ACHN (cell line): ENCODE measurements at regions not wholly inside any gene's neighbourhood (a gene's known extent, or its start where the extent isn't known, plus 50 kb on each side); places are given as distances from the start of the nearest gene placed in this dataset.
"Not testable (repeated sequence)": the region's sequence is repeated elsewhere in the genome, so short reads cannot be mapped to it uniquely, and the experiment has no call there.

Experiments
- DNase-seq: peaks from one replicate; pipeline ENCODE4 v3.0.0-alpha.2; 2015
- in situ Hi-C: cut with HindIII; loops from 2 replicates; pipeline ENCODE4 v1.10.0; 2017; ENCODE audit warnings: low sequenced_read_pairs, low pct_ligation_motif_present, low pct_unique_long_range_greater_than_20kb

- in situ Hi-C loops = no loop called here
- DNase-seq = no peak
Measured at GRCh38 chr4:186810613-186811150, 87.0 kb upstream of the FAT1 start.

- in situ Hi-C loops = no loop called here
- no peak for DNase-seq
Measured at GRCh38 chr4:186812592-186812991, 88.9 kb upstream of the FAT1 start.

GRCh38 chr4:186813377-186814068 lies 89.9 kb upstream of the FAT1 start:
- no peak for DNase-seq
- in situ Hi-C loops = no loop called here

- in situ Hi-C loops = no loop called here
- no peak for DNase-seq
Measured at GRCh38 chr4:186814535-186815070, 90.9 kb upstream of the FAT1 start.

- in situ Hi-C loops = no loop called here
- DNase-seq = no peak
Measured at GRCh38 chr4:186819342-186820086, 95.9 kb upstream of the FAT1 start.

- DNase-seq = peak; percentile 45
- in situ Hi-C loops = no loop called here
Measured at GRCh38 chr4:186820391-186820891, 96.8 kb upstream of the FAT1 start.

- DNase-seq = no peak
- in situ Hi-C loops = no loop called here
Measured at GRCh38 chr4:186823989-186824388, 100.3 kb upstream of the FAT1 start.

GRCh38 chr4:186825069-186825468 lies 101.4 kb upstream of the FAT1 start:
- in situ Hi-C loops = no loop called here
- no peak for DNase-seq

- in situ Hi-C loops = no loop called here
- DNase-seq = no peak
Measured at GRCh38 chr4:186826006-186826405, 102.3 kb upstream of the FAT1 start.

GRCh38 chr4:186826846-186827533 lies 103.3 kb upstream of the FAT1 start:
- no peak for DNase-seq
- in situ Hi-C loops = no loop called here

- no peak for DNase-seq
- in situ Hi-C loops = no loop called here
Measured at GRCh38 chr4:186827534-186827897, 103.9 kb upstream of the FAT1 start.

GRCh38 chr4:186829097-186829496 lies 105.4 kb upstream of the FAT1 start:
- DNase-seq = no peak
- in situ Hi-C loops = no loop called here

GRCh38 chr4:186829740-186830449 lies 106.2 kb upstream of the FAT1 start:
- in situ Hi-C loops = no loop called here
- DNase-seq = no peak

GRCh38 chr4:186831574-186831973 lies 107.9 kb upstream of the FAT1 start:
- DNase-seq = no peak
- in situ Hi-C loops = no loop called here

- no peak for DNase-seq
Measured at GRCh38 chr4:186832906-186833305, 109.2 kb upstream of the FAT1 start.

GRCh38 chr4:186837463-186837862 lies 113.8 kb upstream of the FAT1 start:
- DNase-seq, in situ Hi-C loops: not testable (repeated sequence)

More at GRCh38 chr4:186832906-186833305, 109.2 kb upstream of the FAT1 start:
- in situ Hi-C loops = no loop called here

- in situ Hi-C loops = no loop called here
- no peak for DNase-seq
Measured at GRCh38 chr4:186838295-186838694, 114.6 kb upstream of the FAT1 start.
